ENCODE measurements at regions not wholly inside any gene's neighbourhood (a gene's known extent, or its start where the extent isn't known, plus 50 kb on each side); places are given as distances from the start of the nearest gene placed in this dataset.

GRCh38 chr6:100105138-100105537, 111.1 kb upstream of the MCHR2 start:
- TF ChIP-seq TAF1 (IDR thresholded peaks at IDR 0.05; ENCODE audit: low read depth) (no peak), MXI1 (conservative IDR thresholded peaks at IDR 0.05; ENCODE audit: poor library complexity, severe bottlenecking) (no peak), CTCF (IDR thresholded peaks at IDR 0.05; ENCODE audit: poor library complexity, severe bottlenecking) (no peak), POLR2AphosphoS5 (IDR thresholded peaks at IDR 0.05) (no peak), REST (IDR thresholded peaks at IDR 0.05; ENCODE audit: borderline replicate concordance) (no peak), EZH2 (IDR thresholded peaks at IDR 0.05; ENCODE audit: borderline replicate concordance, insufficient read depth, low read length, poor library complexity, severe bottlenecking) (no peak), SMC3 (conservative IDR thresholded peaks at IDR 0.05; ENCODE audit: poor library complexity) (no peak), RAD21 (conservative IDR thresholded peaks at IDR 0.05) (no peak), EP300 (conservative IDR thresholded peaks at IDR 0.05; ENCODE audit: poor library complexity, severe bottlenecking) (no peak)
- Histone ChIP-seq H3F3A (ENCODE audit: insufficient read depth, low read length, poor library complexity, severe bottlenecking) (no peaks in the 10 kb centered on the region), H3K9me3 (ENCODE audit: low read length) (no peaks in the 10 kb centered on the region), H3K9me2 (ENCODE audit: insufficient read depth, low read length) (no peaks in the 10 kb centered on the region), H3K27me3 (ENCODE audit: insufficient read depth, low read depth, low read length) (no peaks in the 10 kb centered on the region), H3K27ac (ENCODE audit: low read length) (no peak overlapping the region), H4K20me1 (ENCODE audit: insufficient read depth) (no peaks in the 10 kb centered on the region), H3K79me2 (replicated peaks; ENCODE audit: insufficient read depth, low read length) (no peaks in the 10 kb centered on the region), H3K4me3 (ENCODE audit: low read length) (no peak overlapping the region), H3K9ac (ENCODE audit: low read length) (no peak overlapping the region), H3K4me2 (ENCODE audit: low read length) (no peak overlapping the region), H3K36me3 (ENCODE audit: insufficient read depth, low read length) (no peaks in the 10 kb centered on the region), H2AFZ (ENCODE audit: low read depth, low read length) (no peak overlapping the region)

DNA sequence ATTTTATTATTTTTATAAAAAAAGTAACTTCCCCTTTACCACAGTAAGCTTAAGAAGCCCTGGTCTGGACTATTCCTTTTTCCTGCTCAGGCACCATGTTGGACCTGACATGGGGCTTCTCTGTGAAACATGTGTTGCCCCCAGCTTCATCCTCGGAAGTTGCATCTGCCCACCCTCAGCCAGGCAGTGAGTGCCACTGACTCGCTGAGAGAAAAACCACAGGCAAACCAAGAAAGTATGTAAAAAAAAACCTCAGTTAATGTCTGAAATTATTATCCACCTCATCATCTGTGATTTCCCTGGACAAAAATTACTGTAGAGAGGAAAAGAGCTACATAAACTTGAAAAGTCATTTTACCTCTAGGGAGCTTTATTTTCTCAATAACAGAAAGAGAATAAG, 109.9 kb upstream of the MCHR2 start:
- H3K27ac ChIP-seq (ENCODE audit: low read length): no peak overlapping the region
- H3K36me3 ChIP-seq (ENCODE audit: insufficient read depth, low read length): no peaks in the 10 kb centered on the region
- no peaks in the 10 kb centered on the region for H3K9me2 ChIP-seq (ENCODE audit: insufficient read depth, low read length)
- H4K20me1 ChIP-seq (ENCODE audit: insufficient read depth): no peaks in the 10 kb centered on the region
- H3K4me3 ChIP-seq (ENCODE audit: low read length): no peak overlapping the region
- no peak overlapping the region for H2AFZ ChIP-seq (ENCODE audit: low read depth, low read length)
- TF ChIP-seq REST (IDR thresholded peaks at IDR 0.05; ENCODE audit: borderline replicate concordance) (no peak), TAF1 (IDR thresholded peaks at IDR 0.05; ENCODE audit: low read depth) (no peak), POLR2AphosphoS5 (IDR thresholded peaks at IDR 0.05) (no peak), CTCF (IDR thresholded peaks at IDR 0.05; ENCODE audit: poor library complexity, severe bottlenecking) (no peak), MXI1 (conservative IDR thresholded peaks at IDR 0.05; ENCODE audit: poor library complexity, severe bottlenecking) (no peak), EZH2 (IDR thresholded peaks at IDR 0.05; ENCODE audit: borderline replicate concordance, insufficient read depth, low read length, poor library complexity, severe bottlenecking) (no peak), EP300 (conservative IDR thresholded peaks at IDR 0.05; ENCODE audit: poor library complexity, severe bottlenecking) (no peak), SMC3 (conservative IDR thresholded peaks at IDR 0.05; ENCODE audit: poor library complexity) (no peak), RAD21 (conservative IDR thresholded peaks at IDR 0.05) (no peak)
- H3K9me3 ChIP-seq (ENCODE audit: low read length): no peaks in the 10 kb centered on the region
- no peaks in the 10 kb centered on the region for H3K27me3 ChIP-seq (ENCODE audit: insufficient read depth, low read depth, low read length)
- no peaks in the 10 kb centered on the region for H3K79me2 ChIP-seq (replicated peaks; ENCODE audit: insufficient read depth, low read length)
- H3K4me2 ChIP-seq (ENCODE audit: low read length): no peak overlapping the region
- H3F3A ChIP-seq (ENCODE audit: insufficient read depth, low read length, poor library complexity, severe bottlenecking): no peaks in the 10 kb centered on the region
- no peak overlapping the region for H3K9ac ChIP-seq (ENCODE audit: low read length)
